Bronchial epithelial cell (primary cell): ENCODE measurements at regions not wholly inside any gene's neighbourhood (a gene's known extent, or its start where the extent isn't known, plus 50 kb on each side); places are given as distances from the start of the nearest gene placed in this dataset.
A peak's percentile ranks its signal among the peaks of the same experiment; 100 is the strongest.
"Not testable (repeated sequence)": the region's sequence is repeated elsewhere in the genome, so short reads cannot be mapped to it uniquely, and the experiment has no call there.

Source experiments
- DNase-seq: peaks from one replicate; pipeline ENCODE4 v3.0.0-alpha.2; 2010; ENCODE audit warnings: low read depth
- FAIRE-seq: peaks from 2 replicates; lab custom pipeline; 2011; peaks lifted over from hg19 to GRCh38; lab: Jason Lieb, UNC
- H3K27me3 ChIP-seq: 2 replicates; pipeline ENCODE4 v1.5.1; 2011; ENCODE audit warnings: low read length; ENCODE audit not compliant: control insufficient read depth, insufficient read depth
- H3K36me3 ChIP-seq: 2 replicates; pipeline ENCODE4 v1.5.1; 2011; ENCODE audit warnings: low read length; ENCODE audit not compliant: control insufficient read depth, insufficient read depth
- H3K4me3 ChIP-seq: 2 replicates; pipeline ENCODE4 v1.5.1; 2011; ENCODE audit warnings: mild to moderate bottlenecking, low read depth, low read length, control low read depth
- CTCF ChIP-seq: IDR thresholded peaks from 2 replicates; pipeline ENCODE4 v1.5.1; 2011; ENCODE audit warnings: mild to moderate bottlenecking, moderate library complexity, low read length, control low read depth, inconsistent platforms; ENCODE audit not compliant: insufficient read depth, severe bottlenecking

- FAIRE-seq (no peak), DNase-seq (no peak)
- no peaks in the 10 kb centered on the region for H3K27me3 ChIP-seq
- H3K36me3 ChIP-seq, result no peaks in the 10 kb centered on the region
- H3K4me3 ChIP-seq, result no peak overlapping the region
- TF ChIP-seq CTCF, result no peak
Measured at GRCh38 chr16:46427340-46428107, 193.7 kb downstream of the SHCBP1 start.

- no peaks in the 10 kb centered on the region for H3K36me3 ChIP-seq
- DNase-seq (no peak), FAIRE-seq (no peak)
- TF ChIP-seq CTCF, result no peak
- H3K4me3 ChIP-seq, result no peak overlapping the region
- H3K27me3 ChIP-seq, result no peaks in the 10 kb centered on the region
Measured at GRCh38 chr16:46426336-46426735, 194.8 kb downstream of the SHCBP1 start.

GRCh38 chr16:46404028-46404427 lies 217.2 kb downstream of the SHCBP1 start:
- Histone ChIP-seq H3K27me3 (no peaks in the 10 kb centered on the region), H3K36me3 (no peaks in the 10 kb centered on the region), H3K4me3 (no peak overlapping the region)
- TF ChIP-seq CTCF, result no peak
- FAIRE-seq, result no peak
- no peak for DNase-seq

GRCh38 chr16:46398559-46398958 lies 222.6 kb downstream of the SHCBP1 start:
- FAIRE-seq, DNase-seq: not testable (repeated sequence)

GRCh38 chr16:46396883-46397270 lies 224.3 kb downstream of the SHCBP1 start:
- H3K27me3 ChIP-seq, H3K4me3 ChIP-seq, DNase-seq, FAIRE-seq, H3K36me3 ChIP-seq: not testable (repeated sequence)

More at GRCh38 chr16:46398559-46398958, 222.6 kb downstream of the SHCBP1 start:
- not testable (repeated sequence) for H3K36me3 ChIP-seq, H3K27me3 ChIP-seq, H3K4me3 ChIP-seq

- DNase-seq, result peak; percentile 14
- not testable (repeated sequence) for H3K4me3 ChIP-seq, FAIRE-seq, H3K27me3 ChIP-seq, H3K36me3 ChIP-seq
Measured at GRCh38 chr16:46396131-46396882, 224.9 kb downstream of the SHCBP1 start.

- not testable (repeated sequence) for H3K4me3 ChIP-seq, FAIRE-seq
- peak; percentile 27 for DNase-seq
Measured at GRCh38 chr16:46395391-46395921, 225.7 kb downstream of the SHCBP1 start.

GRCh38 chr16:46394963-46395362 lies 226.2 kb downstream of the SHCBP1 start:
- not testable (repeated sequence) for H3K36me3 ChIP-seq, H3K4me3 ChIP-seq, H3K27me3 ChIP-seq, DNase-seq, FAIRE-seq

More at GRCh38 chr16:46395391-46395921, 225.7 kb downstream of the SHCBP1 start:
- not testable (repeated sequence) for H3K36me3 ChIP-seq, H3K27me3 ChIP-seq

GRCh38 chr16:46394149-46394548 lies 227.0 kb downstream of the SHCBP1 start:
- DNase-seq, H3K4me3 ChIP-seq, H3K27me3 ChIP-seq, FAIRE-seq, H3K36me3 ChIP-seq: not testable (repeated sequence)

- H3K27me3 ChIP-seq, H3K36me3 ChIP-seq, FAIRE-seq, H3K4me3 ChIP-seq: not testable (repeated sequence)
- DNase-seq, result peak; percentile 52
Measured at GRCh38 chr16:46392930-46393722, 228.1 kb downstream of the SHCBP1 start.
